Epithelial cell of esophagus (primary cell): ENCODE measurements at regions not wholly inside any gene's neighbourhood (a gene's known extent, or its start where the extent isn't known, plus 50 kb on each side); places are given as distances from the start of the nearest gene placed in this dataset.

Experiments used
- DNase-seq: peaks from one replicate; pipeline ENCODE4 v3.0.0; 2010; ENCODE audit warnings: low read depth
- H3K4me3 ChIP-seq: 2 replicates; pipeline ENCODE4 v1.5.1; 2011; ENCODE audit warnings: mild to moderate bottlenecking, low read length, control low read depth
- TF ChIP-seq, protein P1 (sequence below): IDR thresholded peaks from 2 replicates; pipeline ENCODE4 v1.5.1; 2011; ENCODE audit warnings: low read depth, mild to moderate bottlenecking, low read length, control low read depth, inconsistent platforms; ENCODE audit not compliant: insufficient read depth; ENCODE audit errors: missing control alignments

DNA sequence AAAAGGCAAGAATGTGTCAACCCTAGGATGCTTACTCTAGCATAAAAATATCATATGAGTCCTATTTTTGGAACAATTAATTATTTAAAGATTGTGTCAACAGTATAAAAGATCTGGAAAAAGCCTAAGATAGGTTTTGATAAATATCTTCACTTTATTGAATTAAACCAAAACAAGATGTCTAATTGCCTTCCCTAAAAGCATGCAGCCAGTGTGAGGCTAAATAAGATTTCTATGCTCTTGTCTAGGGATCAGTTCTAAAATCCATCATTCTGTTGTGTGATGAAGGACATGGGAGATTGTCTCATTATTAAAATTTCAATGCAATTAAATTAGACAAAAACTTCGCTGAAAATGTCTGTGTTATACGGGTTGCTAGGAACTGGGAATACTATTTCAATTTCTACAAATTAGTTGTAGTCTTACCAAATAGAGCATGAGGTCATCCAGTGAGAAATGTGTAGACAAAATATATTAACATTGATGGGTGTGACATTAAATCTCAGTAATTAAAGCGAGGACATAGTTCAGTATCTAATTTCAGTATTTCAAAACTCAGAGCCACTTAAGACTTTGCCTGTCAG is 535.6 kb upstream of the FSIP2 start:
- TF ChIP-seq, protein P1, sequence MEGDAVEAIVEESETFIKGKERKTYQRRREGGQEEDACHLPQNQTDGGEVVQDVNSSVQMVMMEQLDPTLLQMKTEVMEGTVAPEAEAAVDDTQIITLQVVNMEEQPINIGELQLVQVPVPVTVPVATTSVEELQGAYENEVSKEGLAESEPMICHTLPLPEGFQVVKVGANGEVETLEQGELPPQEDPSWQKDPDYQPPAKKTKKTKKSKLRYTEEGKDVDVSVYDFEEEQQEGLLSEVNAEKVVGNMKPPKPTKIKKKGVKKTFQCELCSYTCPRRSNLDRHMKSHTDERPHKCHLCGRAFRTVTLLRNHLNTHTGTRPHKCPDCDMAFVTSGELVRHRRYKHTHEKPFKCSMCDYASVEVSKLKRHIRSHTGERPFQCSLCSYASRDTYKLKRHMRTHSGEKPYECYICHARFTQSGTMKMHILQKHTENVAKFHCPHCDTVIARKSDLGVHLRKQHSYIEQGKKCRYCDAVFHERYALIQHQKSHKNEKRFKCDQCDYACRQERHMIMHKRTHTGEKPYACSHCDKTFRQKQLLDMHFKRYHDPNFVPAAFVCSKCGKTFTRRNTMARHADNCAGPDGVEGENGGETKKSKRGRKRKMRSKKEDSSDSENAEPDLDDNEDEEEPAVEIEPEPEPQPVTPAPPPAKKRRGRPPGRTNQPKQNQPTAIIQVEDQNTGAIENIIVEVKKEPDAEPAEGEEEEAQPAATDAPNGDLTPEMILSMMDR, result no peak
- no peak for DNase-seq
- H3K4me3 ChIP-seq, result no peak overlapping the region

- no peak overlapping the region for H3K4me3 ChIP-seq
- TF ChIP-seq, protein P1, result peak; percentile 58
- peak; percentile 68 for DNase-seq
Observed at GRCh38 chr2:185208261-185208660, 530.3 kb upstream of the FSIP2 start.

- no peak for DNase-seq
- TF ChIP-seq, protein P1, result peak; percentile 2
- H3K4me3 ChIP-seq, result no peak overlapping the region
Observed at GRCh38 chr2:185215497-185215896, 523.1 kb upstream of the FSIP2 start.

DNA sequence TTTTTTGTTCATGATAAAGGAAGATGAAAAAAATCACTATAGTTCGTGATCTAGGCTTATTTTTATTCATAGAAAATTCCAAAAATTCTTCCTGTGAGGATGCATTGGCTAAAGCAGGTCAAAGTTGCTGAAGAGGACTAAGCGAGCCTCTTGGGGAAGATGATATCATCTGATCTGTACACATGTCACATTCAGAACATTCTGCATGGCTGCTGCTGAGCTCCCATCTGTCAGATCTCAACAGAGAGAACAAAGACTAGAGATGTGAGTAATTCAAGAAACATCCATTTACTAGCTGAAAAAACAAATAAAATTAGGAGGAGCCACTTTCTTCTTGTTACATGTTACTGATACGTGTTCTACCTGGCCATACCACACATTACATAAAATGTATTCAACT is 518.6 kb upstream of the FSIP2 start:
- DNase-seq, result peak; percentile 41
- no peak overlapping the region for H3K4me3 ChIP-seq
- TF ChIP-seq, protein P1, result no peak

DNA sequence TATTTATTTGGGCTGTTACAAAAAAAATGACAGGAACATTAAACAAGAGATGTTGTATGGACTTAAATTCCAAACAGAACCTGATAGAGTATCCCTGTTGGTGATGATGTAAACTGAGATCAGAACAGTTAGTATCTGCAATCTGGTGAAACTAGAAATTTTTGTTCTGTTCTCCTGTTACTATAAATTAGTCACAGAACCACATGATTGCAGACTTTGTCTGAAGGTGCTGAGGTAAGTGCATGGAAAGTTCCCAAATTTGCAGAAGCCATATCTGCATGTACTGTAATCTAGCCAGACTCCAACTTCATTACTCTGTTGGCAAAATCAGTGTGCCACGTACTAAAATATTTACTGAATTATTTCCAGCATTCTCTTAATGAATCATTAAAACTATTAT is 516.3 kb upstream of the FSIP2 start:
- TF ChIP-seq, protein P1, result no peak
- DNase-seq, result peak; percentile 17
- no peak overlapping the region for H3K4me3 ChIP-seq

GRCh38 chr2:185227391-185227790 is 511.2 kb upstream of the FSIP2 start:
- DNase-seq, result no peak
- TF ChIP-seq, protein P1, result no peak
- H3K4me3 ChIP-seq, result no peak overlapping the region

GRCh38 chr2:185239491-185239890 is 499.1 kb upstream of the FSIP2 start:
- DNase-seq, result no peak
- TF ChIP-seq, protein P1, result no peak
- H3K4me3 ChIP-seq, result no peak overlapping the region
